GM21423 (cell line): ENCODE measurements at regions not wholly inside any gene's neighbourhood (a gene's known extent, or its start where the extent isn't known, plus 50 kb on each side); places are given as distances from the start of the nearest gene placed in this dataset.

Experiments
- ATAC-seq: cut with Tn5 transposase; IDR thresholded peaks from one replicate; pipeline ENCODE4 v1.9.1; 2021; ENCODE audit warnings: mild to moderate bottlenecking, moderate library complexity; ENCODE audit not compliant: unreplicated experiment

GRCh38 chr17:33809748-33810147, 445.3 kb upstream of the CCL2 start:
- ATAC-seq, result no peak

- ATAC-seq, result no peak
These were observed 443.9 kb upstream of the CCL2 start for GRCh38 chr17:33811004-33811760.

GRCh38 chr17:33811984-33812577, 443.0 kb upstream of the CCL2 start:
- no peak for ATAC-seq

- ATAC-seq, result no peak
These were observed 440.2 kb upstream of the CCL2 start for GRCh38 chr17:33814852-33815251.

- no peak for ATAC-seq
These were observed 439.0 kb upstream of the CCL2 start for GRCh38 chr17:33816036-33816435.

- ATAC-seq, result no peak
These were observed 438.1 kb upstream of the CCL2 start for GRCh38 chr17:33816842-33817617.

- no peak for ATAC-seq
These were observed 435.5 kb upstream of the CCL2 start for GRCh38 chr17:33819539-33819938.

- no peak for ATAC-seq
These were observed 422.8 kb upstream of the CCL2 start for GRCh38 chr17:33832262-33832661.

- no peak for ATAC-seq
These were observed 417.8 kb upstream of the CCL2 start for GRCh38 chr17:33837281-33837680.

- no peak for ATAC-seq
These were observed 416.8 kb upstream of the CCL2 start for GRCh38 chr17:33838281-33838680.

- no peak for ATAC-seq
These were observed 407.2 kb upstream of the CCL2 start for GRCh38 chr17:33847900-33848299.

- no peak for ATAC-seq
These were observed 406.7 kb upstream of the CCL2 start for GRCh38 chr17:33848433-33848832.

GRCh38 chr17:33854596-33854995, 400.5 kb upstream of the CCL2 start:
- ATAC-seq, result no peak

GRCh38 chr17:33858121-33858520, 397.0 kb upstream of the CCL2 start:
- ATAC-seq, result no peak

GRCh38 chr17:33858682-33859081, 396.4 kb upstream of the CCL2 start:
- ATAC-seq, result no peak

GRCh38 chr17:33862772-33863602, 392.1 kb upstream of the CCL2 start:
- ATAC-seq, result no peak

GRCh38 chr17:33864758-33865229, 390.3 kb upstream of the CCL2 start:
- no peak for ATAC-seq

GRCh38 chr17:33868899-33869298, 386.2 kb upstream of the CCL2 start:
- ATAC-seq, result no peak

GRCh38 chr17:33870936-33871335, 384.1 kb upstream of the CCL2 start:
- ATAC-seq, result no peak

GRCh38 chr17:33871720-33872540, 383.2 kb upstream of the CCL2 start:
- ATAC-seq, result no peak
